ENCODE measurements at regions not wholly inside any gene's neighbourhood (a gene's known extent, or its start where the extent isn't known, plus 50 kb on each side); places are given as distances from the start of the nearest gene placed in this dataset.
"Not testable (repeated sequence)": the region's sequence is repeated elsewhere in the genome, so short reads cannot be mapped to it uniquely, and the experiment has no call there.

DNA sequence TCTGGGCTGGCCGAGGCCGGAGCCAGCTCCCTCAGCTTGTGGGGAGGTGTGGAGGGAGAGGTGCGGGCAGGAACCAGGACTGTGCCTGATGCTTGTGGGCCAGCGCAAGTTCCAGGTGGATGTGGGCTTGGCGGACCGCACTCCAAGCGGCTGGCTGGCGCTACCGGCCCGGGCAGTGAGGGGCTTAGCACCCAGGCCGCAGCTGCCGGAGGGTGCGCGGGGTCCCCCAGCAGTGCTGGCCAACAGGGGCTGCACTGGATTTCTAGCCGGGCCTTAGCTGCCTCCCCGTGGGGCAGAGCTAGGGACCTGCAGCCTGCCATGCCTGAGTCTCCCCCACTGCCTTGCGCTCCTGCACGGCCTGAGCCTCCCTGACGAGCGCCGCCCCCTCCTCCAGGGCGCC, 242.8 kb downstream of the CCSER2 start:
- DNase-seq = no peak

DNA sequence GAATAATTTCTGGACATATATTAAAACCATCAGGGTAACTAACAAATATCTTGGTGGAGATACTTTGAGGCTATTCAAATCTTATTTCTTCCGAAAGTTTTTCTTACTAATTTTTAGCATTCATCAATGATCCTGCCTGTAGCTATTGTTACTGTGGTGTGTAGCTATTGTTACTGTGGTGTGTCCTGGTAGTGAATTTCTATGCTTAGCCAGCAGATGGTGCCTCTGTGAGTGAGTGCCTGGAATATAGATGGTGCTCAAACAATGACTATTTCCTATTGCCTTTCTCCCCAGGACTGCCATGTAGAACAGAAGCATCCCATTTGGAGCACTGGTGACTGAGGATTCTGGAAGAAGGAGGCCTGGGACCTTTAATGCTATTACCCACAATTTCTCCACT, 245.7 kb downstream of the CCSER2 start:
- DNase-seq = no peak

DNA sequence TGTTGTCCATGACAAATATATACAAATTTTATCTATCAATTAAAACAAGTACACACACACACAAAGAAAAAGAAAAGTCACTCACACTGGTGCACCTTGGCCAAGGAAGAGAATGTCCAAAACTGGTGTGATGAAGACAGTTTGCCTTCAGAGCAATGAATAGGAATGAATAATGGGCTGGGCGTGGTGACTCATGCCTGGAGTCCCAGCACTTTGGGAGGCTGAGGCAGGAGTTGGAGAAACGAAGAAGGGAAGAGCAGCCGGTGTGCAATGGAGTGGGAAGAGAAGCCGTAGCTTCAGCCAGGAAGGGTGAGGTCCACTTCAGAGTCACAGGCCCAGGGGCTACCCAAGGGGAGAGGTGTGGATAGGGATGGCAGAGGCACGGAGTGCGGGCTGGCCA, 253.6 kb downstream of the CCSER2 start:
- no peak for DNase-seq

DNA sequence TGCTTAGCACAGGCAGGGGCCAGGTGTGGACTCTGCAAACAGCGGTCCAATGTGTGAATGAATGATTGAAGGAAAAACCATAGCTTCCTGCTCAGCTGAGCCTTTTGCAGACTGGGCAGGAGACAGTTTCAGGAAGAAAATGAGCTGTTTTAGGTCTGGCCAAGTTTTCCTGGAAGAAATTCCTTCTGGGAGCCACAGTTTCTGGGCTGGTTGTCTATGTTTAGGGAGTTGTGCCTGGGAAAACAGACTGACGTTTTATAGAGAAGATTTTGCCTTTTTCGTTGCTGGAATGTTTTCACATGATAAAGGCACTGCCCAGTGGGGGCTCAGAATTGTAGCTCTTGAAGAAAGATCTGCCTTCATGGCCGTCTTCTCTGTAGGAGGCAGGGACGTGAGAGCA, 255.1 kb downstream of the CCSER2 start:
- DNase-seq = no peak

DNA sequence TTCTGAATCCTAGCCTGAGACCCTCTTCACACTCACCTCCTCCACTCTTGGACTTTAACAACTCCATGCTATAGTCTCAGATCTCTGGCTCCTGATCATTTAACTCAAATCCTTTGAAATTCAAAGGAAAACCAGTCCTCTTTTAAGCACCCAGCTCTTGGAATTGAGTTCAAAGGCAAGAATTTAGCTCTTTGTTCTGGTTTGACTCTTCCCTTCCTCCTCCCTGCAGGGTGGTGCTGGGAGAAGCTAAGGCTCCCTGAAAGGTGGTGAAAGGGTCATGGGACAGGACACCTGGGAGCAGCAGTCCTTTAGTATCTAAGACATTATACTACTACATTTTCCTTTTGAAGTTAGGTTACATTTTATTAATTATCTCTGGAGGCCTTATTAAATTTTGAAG, 259.4 kb downstream of the CCSER2 start:
- no peak for DNase-seq

DNA sequence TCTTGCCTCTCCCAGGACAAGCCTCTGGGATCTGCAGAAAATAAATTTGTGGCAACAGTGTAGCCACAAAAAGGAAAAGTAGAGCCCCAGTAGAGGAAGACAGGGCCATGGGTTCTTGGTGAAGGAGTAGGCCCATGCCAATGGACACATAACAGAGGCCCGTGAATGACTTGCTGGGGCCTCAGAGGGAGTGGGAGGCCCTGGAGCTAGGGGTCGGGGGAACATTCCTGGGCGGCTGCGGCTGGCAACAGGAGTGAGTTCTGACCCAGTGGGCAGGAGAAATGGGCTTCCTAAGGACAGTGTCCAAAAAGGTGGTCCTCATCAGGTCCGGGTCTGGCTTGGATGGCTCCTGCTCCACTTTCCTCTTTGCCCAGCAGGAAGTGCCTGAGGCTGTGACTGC, 260.0 kb downstream of the CCSER2 start:
- no peak for DNase-seq

DNA sequence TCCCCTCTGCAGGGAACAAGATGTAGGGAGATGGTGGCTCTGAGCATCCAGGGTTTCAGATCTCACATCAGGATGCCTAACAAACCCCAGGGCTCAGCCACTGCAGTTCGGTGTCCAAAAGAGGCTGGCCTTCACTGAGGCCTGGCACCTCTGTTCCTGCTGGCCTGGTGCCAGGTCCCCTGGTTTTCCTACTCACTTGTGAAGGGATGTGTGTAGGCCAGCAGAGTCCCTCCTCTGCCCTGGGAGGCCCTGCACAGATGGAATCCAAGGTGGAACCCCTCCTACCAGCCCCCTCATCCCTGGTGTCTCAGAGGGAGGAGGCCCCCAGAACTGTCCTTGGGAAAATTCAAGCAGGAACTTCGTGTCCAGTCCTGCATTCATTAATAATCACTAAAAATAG, 260.6 kb downstream of the CCSER2 start:
- DNase-seq = no peak

DNA sequence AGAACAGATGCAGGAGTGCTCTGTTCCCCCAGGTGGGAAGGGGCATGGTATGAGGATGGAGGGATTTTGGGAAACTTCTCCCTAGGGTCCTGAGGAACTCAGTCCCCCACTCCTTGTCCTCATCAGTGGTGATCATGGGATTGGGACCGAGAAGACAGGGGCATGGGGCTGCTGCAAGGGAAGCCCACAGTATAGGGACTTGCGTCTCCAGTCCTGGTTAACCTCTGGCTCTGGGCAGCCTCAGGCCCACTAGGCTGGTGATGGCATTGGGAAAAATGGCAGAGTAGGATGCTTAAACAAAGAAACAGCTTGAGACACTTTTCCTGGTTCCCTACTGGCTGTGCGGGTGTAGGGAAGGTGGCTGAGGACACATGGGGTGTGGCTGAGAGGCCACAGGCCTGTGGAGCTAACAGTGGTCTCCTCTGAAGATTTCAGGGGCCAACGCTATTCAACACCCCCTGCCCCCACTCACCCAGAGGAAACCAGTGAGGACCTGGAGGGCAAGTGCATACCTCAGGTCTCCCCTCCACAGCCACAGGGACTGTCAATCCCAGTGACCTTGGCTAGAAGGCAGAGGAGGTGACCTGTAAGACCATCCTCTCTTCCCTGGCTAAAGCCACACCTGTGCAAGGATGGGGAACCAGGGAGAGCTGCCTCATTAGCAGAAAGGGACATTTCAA, 261.3 kb downstream of the CCSER2 start:
- no peak for DNase-seq

DNA sequence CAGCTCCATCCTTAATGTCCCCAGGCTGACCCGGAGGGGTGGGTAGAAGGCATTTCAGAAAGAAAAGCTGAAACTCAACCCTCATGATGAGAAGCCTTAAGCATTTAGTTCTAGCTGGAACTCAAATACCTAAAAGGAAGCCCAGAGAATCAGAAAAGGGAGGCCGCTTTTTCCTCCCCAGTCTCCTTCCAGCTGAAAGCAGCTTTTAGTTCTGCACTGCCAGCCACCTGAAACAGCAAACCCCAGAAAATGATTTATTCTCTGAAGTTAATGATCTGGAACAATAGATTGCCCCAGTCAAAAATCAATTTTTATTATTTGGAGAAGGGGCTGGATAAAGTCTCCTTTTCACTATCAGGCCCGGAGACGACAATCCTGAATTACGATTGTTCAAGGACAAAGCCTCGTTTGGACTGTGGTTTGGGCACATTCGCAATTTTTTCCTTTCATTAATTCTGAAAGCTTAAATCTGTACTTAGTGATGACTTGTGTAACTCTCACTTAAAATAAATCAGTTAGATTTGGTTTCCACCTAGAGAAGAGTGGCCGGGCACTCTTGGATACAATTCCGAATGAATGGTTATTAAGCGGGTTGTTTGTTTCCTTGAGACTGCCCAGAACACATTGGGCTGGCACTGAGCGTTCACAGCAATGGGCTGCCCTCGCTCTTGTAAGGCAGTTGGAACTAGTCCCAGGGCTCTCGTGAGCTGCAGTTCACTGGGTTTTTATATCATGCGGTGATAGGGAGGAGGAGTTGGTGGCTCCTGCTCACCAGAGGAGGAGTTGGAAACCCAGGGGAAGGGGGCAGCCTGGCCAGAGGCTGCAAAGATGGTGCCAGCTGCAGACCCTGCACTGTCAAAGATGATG, 262.2 kb downstream of the CCSER2 start:
- DNase-seq = no peak

DNA sequence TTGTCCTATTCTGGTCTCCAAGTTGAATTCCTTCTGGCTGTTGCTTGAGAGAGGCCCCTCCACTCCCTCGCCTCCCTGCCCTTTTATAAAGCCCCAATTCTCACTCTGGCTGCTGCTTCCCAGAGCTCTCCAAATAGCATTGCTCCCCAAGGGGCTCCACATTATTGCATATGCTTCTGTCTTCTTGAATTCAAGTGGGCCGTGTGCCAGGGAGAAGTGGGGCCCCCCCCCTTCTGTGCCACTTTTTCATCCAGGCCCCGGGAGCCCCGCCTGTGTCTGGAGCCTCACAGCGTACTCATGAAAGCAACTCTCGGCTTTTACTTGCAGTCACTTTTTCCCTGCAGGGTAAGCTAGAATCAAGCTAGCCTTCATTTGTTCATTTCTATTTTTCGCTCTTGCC, 265.1 kb downstream of the CCSER2 start:
- DNase-seq = no peak

DNA sequence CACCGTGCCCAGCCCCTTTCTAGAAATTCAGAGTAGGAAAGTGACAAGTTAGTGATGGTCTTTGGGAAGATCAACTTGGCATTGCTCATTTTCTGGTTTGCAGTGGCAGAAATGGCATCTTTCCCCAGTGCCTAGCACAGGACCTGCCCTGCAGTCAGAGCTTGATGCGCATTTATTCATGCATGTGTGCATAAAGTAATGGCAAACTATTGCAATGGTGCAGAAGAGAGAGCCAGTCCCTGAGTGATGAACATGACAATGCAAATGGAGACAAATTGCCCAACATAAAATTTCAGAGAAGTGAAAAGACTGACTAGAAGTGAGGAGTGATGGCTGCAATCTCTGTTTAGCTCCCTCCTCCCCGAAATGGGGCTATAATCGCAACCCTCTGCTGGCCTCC, 268.2 kb downstream of the CCSER2 start:
- no peak for DNase-seq

DNA sequence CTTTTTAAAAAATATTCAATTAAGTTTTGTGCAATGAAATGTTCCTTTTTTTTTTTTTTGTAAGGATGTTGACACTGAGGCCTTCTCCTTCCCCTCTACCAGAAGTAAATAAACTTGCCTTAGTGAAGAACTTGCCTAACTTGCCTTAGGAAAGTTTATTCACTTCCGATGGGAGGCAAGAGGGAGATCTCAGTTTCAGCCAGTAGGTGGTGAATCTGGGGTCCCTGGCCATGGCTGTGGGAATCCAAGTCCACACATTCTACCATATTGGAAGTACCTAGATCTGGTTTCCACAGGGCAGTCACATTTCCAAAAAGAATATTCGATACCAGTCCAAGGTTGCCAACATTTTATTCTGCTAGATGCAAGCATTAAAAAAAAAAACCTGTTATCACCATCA, 270.9 kb downstream of the CCSER2 start:
- DNase-seq = no peak

DNA sequence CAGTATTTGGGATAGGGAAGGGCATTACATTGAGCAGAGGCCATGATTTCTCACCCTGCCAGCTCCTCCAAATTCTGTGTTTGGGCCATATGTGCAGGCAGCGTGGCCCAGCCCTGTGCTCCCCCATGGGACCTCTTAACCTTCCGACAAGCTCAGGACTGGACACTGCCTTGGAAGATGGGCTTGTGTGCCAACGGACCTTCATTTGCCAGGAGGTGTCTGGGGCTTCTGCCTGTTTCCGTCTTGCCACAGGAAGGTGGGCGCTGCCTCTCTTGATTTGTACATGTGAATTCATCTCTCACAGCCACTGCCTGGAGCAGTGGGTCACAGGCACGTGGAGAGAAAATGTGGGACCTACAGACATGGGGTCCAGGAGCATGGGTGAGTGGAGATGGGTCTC, 272.6 kb downstream of the CCSER2 start:
- no peak for DNase-seq

DNA sequence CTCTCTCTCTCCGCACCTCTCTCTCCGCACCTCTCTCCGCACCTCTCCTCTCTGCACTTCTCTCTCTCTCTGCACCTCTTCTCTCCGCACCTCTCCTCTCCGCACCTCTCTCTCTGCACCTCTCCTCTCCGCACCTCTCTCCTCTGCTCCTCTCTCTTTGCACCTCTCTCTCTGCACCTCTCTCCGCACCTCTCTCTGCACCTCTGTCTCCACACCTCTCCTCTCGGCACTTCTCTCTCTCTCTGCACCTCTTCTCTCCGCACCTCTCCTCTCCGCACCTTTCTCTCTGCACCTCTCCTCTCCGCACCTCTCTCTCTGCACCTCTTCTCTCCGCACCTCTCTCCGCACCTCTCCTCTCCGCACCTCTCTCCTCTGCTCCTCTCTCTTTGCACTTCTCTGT, 274.2 kb downstream of the CCSER2 start:
- DNase-seq = not testable (repeated sequence)

DNA sequence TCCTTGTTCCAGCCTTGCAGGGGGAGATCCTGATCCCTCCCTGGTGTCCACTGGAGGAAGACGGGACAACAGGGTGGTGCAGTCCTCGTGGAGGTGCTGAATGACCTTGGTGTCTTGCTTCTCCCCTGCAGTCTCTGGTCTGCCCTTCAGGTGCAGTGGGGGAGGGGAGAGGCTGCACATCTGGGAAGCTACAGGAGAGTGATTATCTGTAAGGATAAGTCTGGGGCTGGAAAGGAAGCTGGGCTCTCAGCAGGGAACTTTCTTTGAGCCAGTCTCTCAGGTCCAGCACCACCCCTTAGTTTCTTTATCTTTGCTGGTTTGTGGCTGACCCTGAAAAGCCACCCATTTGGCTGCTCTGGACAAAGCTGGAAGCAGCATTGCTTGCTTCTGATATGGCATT, 275.6 kb downstream of the CCSER2 start:
- no peak for DNase-seq

DNA sequence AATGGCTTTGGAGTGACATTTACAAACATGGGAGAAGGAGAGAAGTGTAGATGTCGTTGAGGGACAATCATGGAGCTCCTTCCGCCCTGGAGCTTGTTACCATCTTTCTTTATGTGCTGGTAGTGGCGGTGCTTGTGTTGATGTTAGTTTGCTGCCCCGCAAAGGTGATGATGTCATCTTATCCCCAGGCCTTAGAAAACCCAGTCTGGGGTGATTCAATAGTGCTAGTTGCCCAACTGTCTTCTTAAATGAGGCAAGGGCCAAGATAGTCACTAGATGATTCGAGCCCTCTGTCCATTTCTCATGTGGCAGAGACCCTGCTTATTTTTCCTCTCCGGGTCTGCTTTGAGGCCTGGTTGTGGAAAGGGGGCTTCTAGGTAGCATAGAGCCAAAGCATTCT, 277.4 kb downstream of the CCSER2 start:
- DNase-seq = no peak

DNA sequence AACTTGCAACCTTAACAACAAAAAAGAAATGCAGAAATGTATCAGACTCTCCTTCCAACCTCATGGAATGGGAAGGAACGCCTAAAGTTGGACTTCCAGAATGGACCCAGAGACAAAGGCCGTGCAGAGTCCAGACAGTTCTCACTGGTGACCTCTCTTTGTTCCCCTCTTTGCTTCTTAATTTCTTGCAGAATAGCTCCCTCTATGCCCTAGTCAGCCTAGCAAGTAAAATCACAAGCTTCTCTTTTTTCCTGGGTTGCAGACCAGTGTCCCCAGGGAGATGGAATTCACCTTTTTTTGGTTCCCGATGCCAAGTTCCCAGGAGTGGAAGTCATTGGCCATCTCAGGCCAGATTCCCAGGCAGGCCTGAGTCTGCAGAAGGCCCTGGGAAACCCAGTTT, 278.0 kb downstream of the CCSER2 start:
- DNase-seq = no peak

DNA sequence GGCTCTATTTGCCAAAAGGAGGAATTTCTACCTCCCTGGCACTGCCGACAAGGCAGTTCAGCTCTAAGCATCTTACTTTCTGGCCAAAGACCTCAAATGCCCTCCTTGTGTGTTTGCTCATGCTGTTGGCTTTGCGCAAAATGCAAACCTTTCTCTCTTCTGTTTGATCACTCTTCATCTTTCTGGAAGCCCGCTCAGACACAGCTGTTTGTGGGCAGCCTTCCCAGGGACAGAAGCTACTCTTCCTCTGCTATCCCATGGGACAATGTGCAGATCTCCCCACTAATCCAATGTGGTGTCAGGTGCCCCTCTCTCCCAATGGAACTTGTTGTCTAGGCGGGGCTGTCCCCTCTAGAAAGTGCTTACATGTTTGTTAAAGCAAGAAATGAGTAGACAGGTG, 278.7 kb downstream of the CCSER2 start:
- no peak for DNase-seq

DNA sequence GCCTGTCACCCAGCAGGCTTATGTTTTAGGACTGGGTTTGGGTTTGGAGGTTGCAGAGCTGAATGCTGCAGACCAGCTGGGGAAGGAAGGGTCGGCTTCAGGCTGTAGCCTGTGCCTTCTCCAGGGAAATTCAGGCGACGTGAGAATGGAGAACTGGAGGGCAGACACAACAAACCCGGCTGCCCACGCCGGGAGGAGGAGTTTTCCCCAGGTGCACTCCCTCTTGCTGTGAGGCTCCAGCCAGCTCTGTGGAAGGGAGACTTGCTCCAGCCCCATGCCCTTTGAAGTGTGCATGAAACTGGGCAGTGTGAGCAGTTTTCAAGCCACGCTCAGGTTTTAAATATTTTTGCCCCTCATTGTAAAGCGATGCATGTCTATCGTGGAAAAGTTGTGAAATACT, 279.1 kb downstream of the CCSER2 start:
- DNase-seq = no peak

DNA sequence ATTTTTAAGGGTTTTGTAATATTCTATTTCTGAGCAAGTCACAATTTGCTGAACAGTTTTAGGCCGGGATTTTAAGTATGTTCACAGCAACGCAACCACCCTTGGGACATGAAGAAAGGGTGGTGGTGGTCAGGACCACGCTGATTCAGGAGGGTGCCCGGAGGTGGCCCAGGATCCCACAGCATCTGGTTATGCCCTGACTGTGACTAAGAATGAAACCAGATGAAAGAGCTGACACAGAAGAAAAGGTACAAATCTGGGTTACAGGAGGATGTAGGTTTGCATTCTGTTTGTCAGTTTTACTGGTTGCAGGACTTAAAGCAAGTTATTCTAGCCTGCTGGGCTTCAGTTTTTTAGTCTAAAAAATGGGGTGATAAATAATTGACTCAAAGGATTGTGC, 279.7 kb downstream of the CCSER2 start:
- no peak for DNase-seq

DNA sequence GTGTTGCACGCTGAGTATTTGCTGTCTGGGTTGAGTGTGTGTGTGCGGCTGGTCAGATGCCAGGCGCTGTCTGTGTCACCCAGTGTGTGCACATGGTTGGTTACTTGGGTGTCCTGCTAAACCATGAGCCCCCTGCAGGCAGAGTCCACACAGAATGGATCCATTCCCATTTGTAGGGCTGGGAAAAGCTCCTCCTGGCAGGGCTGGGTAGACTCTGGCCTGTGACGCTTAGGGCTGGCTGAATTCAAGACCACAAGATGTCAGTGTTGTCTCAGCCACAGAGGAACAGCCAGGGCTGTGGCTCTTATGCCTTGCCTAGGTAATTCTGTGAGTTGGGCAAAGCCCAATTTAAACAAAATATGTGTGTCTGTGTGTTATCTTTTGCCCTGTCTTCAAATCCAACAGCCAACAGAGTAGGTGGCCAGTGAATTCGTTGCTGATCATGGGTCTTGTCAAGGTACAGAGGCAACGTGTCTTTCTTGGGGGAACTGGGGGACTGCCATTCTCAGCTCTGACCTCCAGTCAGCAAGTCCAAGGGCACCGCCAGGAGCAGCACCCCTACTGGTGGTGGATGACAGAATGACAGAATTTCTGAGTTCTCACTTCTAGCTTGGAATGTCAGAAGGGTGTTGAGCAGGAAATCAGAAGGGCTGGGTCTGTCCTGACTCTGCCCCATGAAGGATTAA, 285.1 kb downstream of the CCSER2 start:
- no peak for DNase-seq

DNA sequence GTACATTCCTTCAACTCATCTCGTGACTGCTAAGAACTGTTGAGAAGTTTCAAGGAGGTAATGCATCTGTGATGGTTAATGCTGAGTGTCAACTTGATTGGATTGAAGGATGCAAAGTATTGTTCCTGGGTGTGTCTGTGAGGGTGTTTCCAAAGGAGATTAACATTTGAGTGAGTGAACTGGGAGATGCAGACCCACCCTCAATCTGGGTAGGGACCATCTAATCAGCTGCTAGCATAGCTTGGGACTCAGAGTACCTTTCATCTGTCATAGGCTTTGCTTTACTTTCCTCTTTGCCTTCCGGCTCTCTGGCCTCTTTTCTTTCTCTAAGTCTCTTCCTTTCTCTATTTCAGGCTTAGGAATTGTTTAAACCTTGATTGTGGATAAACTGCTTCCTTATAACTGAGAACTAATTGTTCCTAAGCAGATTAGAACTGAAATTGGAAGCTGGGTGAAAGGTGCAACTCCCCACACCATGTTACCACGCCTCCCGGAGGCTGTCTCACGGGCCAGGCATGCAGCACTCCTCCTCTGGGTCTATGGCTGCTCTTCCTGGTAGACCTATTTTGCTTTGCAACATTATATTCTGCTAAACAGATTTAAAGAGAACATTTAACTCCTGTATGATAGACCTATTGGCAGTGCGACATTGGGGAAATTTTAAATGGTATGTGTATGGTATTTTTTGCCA, 298.2 kb downstream of the CCSER2 start:
- no peak for DNase-seq

DNA sequence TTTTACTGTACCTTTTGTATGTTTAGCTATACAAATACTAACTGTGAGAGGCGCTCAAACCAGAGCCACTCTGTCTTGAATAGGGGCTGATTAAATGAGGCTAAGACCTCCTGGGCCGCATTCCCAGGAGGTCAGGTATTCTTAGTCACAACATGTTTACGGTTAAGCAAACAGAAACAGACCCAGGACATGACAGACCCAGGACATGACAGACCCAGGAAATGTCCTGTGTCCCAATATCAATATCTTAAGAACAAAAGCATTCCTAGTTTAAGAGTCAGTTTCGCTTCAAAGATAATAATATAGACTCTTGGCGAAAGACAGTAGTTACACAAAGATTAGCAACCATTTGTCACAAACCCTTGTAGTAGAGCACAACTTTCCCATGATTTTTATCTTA, 304.5 kb downstream of the CCSER2 start:
- DNase-seq = no peak

DNA sequence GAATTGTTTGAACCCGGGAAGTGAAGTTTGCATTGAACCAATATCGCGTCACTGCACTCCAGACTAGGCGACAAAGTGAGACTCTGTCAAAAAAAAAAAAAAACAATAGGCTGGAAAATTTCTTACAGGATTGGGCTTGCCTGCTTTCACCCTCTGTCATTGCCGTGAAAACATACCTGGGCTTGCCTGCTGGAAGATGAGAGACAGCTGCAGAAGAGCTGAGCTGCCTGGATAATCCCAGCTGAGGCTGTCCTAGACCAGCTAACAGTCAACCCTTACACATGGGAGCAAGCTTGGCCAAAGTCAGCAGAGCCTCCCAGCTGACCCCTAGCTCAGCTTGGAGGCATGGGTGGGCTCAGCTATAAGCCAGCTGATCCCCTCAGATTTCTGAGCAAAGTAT, 306.2 kb downstream of the CCSER2 start:
- no peak for DNase-seq
